Neural cell (in vitro differentiated cells): ENCODE measurements at regions not wholly inside any gene's neighbourhood (a gene's known extent, or its start where the extent isn't known, plus 50 kb on each side); places are given as distances from the start of the nearest gene placed in this dataset.

ENCODE experiments used
- EP300 ChIP-seq: fragments of 450-650 bp; conservative IDR thresholded peaks from 2 replicates; pipeline ENCODE4 v1.6.1; 2014; ENCODE audit warnings: antibody characterized with exemption, mild to moderate bottlenecking, moderate library complexity; ENCODE audit not compliant: poor library complexity, severe bottlenecking
- EZH2 ChIP-seq: fragments of 200-600, 300-800 bp; shearing (Covaris generic), sonication (generic); IDR thresholded peaks from 2 replicates; pipeline ENCODE4 v1.6.1; 2014; ENCODE audit warnings: antibody characterized with exemption, low read length, borderline replicate concordance, mild to moderate bottlenecking; ENCODE audit not compliant: insufficient read depth, poor library complexity, severe bottlenecking
- MXI1 ChIP-seq: fragments of 450-650 bp; conservative IDR thresholded peaks from 2 replicates; pipeline ENCODE4 v1.6.1; 2014; ENCODE audit warnings: antibody characterized with exemption, mild to moderate bottlenecking; ENCODE audit not compliant: poor library complexity, severe bottlenecking
- POLR2AphosphoS5 ChIP-seq: IDR thresholded peaks from 2 replicates; pipeline ENCODE4 v1.6.1; 2012
- TF ChIP-seq, protein P1 (sequence below): fragments of 450-650 bp; IDR thresholded peaks from 2 replicates; pipeline ENCODE4 v1.5.1; 2014; ENCODE audit warnings: antibody characterized with exemption, mild to moderate bottlenecking, moderate library complexity; ENCODE audit not compliant: poor library complexity, severe bottlenecking
- TF ChIP-seq, protein P2 (sequence below): IDR thresholded peaks from 2 replicates; pipeline ENCODE4 v1.6.1; 2012; ENCODE audit warnings: borderline replicate concordance

DNA sequence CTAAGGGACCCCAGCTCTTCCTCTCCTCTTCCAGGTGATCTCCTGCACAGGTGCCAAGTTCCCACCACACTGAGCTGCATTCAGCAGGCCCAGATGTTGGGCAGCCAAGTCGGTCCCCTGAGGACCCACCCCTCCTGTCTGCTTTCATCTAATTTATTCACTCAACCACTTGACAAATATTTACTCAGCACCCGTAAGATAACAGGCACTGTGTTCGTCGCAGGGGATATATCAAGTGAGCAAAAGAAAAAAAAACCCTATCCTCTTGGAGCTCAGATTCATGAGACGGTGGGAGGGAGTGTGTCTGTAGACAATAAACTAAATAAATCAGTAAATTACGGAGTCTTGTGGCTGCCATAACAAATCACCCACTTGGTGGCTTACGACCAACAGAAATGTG lies 143.6 kb downstream of the MRPL14 start:
- TF ChIP-seq EZH2: no peak
- no peak for TF ChIP-seq POLR2AphosphoS5
- TF ChIP-seq, protein P1, sequence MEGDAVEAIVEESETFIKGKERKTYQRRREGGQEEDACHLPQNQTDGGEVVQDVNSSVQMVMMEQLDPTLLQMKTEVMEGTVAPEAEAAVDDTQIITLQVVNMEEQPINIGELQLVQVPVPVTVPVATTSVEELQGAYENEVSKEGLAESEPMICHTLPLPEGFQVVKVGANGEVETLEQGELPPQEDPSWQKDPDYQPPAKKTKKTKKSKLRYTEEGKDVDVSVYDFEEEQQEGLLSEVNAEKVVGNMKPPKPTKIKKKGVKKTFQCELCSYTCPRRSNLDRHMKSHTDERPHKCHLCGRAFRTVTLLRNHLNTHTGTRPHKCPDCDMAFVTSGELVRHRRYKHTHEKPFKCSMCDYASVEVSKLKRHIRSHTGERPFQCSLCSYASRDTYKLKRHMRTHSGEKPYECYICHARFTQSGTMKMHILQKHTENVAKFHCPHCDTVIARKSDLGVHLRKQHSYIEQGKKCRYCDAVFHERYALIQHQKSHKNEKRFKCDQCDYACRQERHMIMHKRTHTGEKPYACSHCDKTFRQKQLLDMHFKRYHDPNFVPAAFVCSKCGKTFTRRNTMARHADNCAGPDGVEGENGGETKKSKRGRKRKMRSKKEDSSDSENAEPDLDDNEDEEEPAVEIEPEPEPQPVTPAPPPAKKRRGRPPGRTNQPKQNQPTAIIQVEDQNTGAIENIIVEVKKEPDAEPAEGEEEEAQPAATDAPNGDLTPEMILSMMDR: no peak
- TF ChIP-seq MXI1: no peak
- TF ChIP-seq EP300: no peak
- TF ChIP-seq, protein P2, sequence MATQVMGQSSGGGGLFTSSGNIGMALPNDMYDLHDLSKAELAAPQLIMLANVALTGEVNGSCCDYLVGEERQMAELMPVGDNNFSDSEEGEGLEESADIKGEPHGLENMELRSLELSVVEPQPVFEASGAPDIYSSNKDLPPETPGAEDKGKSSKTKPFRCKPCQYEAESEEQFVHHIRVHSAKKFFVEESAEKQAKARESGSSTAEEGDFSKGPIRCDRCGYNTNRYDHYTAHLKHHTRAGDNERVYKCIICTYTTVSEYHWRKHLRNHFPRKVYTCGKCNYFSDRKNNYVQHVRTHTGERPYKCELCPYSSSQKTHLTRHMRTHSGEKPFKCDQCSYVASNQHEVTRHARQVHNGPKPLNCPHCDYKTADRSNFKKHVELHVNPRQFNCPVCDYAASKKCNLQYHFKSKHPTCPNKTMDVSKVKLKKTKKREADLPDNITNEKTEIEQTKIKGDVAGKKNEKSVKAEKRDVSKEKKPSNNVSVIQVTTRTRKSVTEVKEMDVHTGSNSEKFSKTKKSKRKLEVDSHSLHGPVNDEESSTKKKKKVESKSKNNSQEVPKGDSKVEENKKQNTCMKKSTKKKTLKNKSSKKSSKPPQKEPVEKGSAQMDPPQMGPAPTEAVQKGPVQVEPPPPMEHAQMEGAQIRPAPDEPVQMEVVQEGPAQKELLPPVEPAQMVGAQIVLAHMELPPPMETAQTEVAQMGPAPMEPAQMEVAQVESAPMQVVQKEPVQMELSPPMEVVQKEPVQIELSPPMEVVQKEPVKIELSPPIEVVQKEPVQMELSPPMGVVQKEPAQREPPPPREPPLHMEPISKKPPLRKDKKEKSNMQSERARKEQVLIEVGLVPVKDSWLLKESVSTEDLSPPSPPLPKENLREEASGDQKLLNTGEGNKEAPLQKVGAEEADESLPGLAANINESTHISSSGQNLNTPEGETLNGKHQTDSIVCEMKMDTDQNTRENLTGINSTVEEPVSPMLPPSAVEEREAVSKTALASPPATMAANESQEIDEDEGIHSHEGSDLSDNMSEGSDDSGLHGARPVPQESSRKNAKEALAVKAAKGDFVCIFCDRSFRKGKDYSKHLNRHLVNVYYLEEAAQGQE: no peak
